KBM-7 (cell line): ENCODE measurements at regions not wholly inside any gene's neighbourhood (a gene's known extent, or its start where the extent isn't known, plus 50 kb on each side); places are given as distances from the start of the nearest gene placed in this dataset.

Experiments
- DNase-seq: peaks from one replicate; pipeline ENCODE4 v3.0.0-alpha.2; 2015
- in situ Hi-C: fragments of 300-500 bp; cut with MboI; formaldehyde crosslinking; loops from 2 replicates; pipeline ENCODE4 v1.14.3; 2020; ENCODE audit warnings: low sequenced_read_pairs, low pct_unique_long_range_greater_than_20kb, mixed read lengths

DNA sequence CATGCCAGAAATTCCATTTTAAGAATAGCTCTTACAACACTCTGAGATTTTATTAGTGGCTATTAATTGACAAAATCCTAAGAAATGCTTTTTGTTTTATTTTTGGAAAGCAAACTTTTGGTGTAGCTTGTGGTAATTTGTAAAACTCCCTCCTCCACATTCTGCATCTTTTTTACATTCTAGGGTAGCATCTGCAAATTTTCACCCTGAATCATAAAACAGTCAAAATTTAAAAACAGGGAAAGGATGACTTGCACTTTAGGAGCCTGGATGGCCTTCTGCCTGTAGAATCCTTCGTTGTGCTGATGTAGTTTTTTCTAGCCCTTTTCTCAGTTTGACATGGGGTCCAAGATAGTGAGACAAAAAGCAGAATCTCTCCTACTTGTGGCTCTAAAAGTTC lies 316.1 kb downstream of the ADRA2A start:
- no peak for DNase-seq
- in situ Hi-C loops: no loop called here

- no peak for DNase-seq
- in situ Hi-C loops: no loop called here
Observed at GRCh38 chr10:111410740-111411139, 333.9 kb downstream of the ADRA2A start.

DNA sequence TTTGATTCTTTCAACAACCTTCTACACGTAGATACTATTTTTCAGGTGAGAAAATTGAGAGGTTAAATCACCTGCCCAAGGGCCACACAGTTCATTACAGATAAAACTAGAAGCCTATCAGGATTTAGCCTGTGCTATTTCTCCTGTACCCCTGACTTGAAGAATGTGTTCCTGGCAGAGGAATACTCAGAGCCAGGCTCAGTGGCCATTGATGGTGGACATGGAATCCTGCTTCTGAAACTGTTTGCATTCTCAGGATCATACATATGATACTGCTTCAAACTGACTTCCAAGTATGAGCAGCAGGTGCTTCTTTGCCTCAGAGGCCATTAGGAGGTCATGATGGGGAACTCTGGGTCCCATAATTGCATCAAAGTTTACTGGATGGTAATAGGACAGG lies 348.6 kb downstream of the ADRA2A start:
- in situ Hi-C loops: no loop called here
- no peak for DNase-seq

DNA sequence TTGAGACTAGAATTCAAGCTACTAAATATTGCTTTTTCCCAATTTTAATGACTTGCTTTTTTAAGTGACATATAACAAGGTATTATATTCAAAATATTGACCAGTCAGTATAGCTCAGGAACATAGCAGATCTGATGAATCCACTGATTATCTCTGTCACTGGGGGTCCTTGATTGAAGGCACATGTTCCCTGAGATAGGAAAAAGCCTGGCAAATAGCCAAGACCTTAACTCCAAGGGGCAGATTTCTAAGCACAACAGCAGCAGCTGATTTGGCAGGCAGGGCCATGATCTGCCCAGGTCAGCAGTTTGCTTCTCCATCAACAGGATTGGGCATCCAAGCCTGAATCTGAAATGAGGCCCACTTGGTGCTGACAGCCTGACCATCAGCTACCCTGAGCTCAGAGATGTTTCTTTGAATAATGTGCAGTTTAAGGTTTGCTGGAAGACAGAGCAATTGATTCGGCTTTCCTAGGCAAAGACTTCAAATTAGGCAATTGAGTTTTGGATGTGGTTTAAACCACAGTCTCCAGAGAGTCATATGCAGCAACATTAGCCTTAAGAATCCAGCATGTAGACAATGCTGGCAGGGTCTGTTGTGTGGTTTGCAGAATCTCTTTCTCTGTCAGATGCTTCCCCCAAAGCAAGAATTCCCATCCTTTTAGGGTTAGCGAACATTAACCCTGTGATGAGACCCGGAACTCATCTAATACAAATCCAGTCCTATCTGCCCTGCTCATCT lies 352.6 kb downstream of the ADRA2A start:
- DNase-seq: no peak
- in situ Hi-C loops: no loop called here

DNA sequence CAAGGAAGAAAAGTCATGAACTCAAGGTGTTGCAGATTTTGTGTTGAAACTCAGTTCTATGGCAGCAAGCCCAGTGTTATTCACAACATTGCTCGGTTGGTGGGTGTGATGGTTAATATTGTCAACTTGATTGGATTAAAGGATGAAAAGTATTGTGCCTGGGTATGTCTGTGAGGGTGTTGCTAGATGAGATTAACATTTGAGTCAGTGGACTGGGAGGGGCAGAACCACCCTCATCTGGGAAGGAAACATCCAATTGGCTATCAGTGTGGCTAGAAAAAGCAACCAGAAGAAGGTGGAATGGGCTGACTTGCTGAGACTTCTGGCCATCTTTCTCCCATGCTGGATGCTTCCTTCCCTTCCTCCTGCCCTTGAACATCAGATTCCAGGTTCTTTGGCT lies 353.2 kb downstream of the ADRA2A start:
- in situ Hi-C loops: no loop called here
- no peak for DNase-seq

- in situ Hi-C loops: no loop called here
- DNase-seq: no peak
Observed at GRCh38 chr10:111432588-111432987, 355.8 kb downstream of the ADRA2A start.

- in situ Hi-C loops: no loop called here
- DNase-seq: no peak
Observed at GRCh38 chr10:111435871-111436270, 359.0 kb downstream of the ADRA2A start.

GRCh38 chr10:111439034-111439842 lies 362.4 kb downstream of the ADRA2A start:
- in situ Hi-C loops: no loop called here
- DNase-seq: no peak

- in situ Hi-C loops: no loop called here
- no peak for DNase-seq
Observed at GRCh38 chr10:111440501-111440900, 363.7 kb downstream of the ADRA2A start.

GRCh38 chr10:111445667-111446066 lies 368.8 kb downstream of the ADRA2A start:
- in situ Hi-C loops: no loop called here
- DNase-seq: no peak

- DNase-seq: no peak
- in situ Hi-C loops: no loop called here
Observed at GRCh38 chr10:111446966-111447365, 370.1 kb downstream of the ADRA2A start.

GRCh38 chr10:111452153-111452552 lies 375.3 kb downstream of the ADRA2A start:
- DNase-seq: no peak
- in situ Hi-C loops: no loop called here

GRCh38 chr10:111455776-111456426 lies 379.1 kb downstream of the ADRA2A start:
- in situ Hi-C loops: no loop called here
- DNase-seq: no peak

DNA sequence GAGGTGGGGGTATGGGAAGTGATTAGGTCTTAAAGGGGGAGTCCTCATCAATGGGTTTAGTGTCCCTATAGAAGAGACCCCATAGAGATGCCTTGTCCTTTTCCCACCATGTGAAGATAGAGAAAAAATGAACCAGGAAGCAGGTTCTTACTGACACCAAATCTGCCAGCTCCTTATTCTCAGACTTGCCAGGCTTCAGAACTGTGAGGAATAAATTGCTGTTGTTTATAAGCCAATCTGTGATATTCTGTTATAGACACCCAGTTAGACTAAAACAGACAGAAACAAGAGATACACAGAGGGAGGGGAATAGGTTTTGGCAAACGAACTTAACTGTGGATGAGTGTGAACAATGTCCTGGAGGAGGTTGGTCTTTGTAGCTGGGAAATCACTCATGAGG lies 381.4 kb downstream of the ADRA2A start:
- DNase-seq: no peak

DNA sequence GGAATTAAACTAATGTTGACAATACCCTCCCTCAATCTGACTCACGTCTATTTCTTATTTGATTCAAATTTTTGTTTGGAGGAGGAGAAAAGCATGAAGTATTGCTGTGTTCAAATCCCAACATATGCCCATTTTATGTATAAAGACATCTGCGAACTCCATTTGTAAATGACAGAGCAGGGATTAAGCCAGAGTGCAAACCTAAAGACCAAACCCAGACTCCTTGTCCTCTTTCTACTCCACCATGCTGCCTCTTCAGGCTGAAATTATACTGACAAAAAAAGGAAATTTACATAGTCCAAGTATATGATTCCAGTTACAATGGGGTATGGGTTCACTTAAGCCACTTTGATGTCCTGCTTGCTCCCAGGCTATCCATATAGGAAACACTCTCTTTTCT lies 383.1 kb downstream of the ADRA2A start:
- no peak for DNase-seq
- in situ Hi-C loops: no loop called here

More for the DNA sequence above, 381.4 kb downstream of the ADRA2A start:
- in situ Hi-C loops: no loop called here

DNA sequence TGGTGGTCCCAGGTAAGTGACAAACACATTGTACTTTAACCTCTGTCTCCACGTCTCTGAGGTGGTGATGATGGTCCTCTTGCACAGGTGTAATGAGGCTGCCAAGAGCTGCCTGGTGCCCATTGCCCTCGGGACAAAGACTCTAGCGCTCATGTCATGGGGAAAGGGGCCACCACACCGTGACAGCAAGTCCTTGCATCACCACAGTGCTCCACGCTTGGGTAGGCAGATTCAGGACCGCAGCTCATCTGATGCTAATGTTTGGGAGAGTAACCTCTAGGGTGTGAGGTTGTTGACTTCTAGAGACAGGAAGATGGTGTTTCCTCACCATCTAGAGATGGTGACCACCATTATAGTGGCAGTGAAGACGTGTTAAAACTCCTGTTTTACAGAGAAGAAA lies 395.6 kb downstream of the ADRA2A start:
- in situ Hi-C loops: no loop called here
- no peak for DNase-seq

DNA sequence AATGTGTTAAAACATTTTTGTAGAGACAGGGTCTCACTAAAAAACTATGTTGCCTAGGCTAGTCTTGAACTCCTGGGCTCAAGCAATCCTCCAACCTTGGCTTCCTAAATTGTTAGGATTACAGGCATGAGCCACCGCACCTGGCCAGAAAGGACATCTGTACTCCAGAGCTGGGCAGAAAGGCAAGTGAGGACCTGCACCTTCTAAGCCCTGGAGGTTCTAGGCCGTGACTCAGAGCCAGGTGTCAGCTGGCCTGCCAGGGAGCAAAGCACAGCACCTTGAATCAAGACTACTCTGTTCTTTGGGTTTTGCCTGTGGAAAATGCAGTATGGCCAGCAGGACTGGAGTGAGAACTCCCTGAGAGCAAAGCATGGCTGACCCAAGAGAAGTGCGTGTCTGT lies 396.5 kb downstream of the ADRA2A start:
- DNase-seq: no peak

DNA sequence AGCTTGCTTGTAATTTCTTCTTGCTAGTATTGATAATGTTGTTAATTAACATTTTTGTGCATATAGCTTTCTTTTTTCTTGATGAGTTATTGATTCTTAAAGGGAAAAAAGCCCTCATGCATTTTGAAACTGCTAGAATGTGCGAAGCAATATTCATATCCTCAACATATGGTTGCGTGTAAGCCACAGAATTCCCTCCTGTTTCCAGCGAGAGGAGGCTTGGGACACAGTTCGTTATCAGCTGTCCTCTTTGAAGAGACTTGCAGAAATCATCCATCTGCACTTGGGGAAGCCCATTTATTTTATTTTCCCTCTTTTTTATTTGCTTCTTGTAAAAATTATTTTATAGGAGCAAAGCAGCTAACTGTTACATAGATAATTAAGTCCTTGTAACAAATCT lies 398.0 kb downstream of the ADRA2A start:
- in situ Hi-C loops: no loop called here
- no peak for DNase-seq

More for the DNA sequence above, 396.5 kb downstream of the ADRA2A start:
- in situ Hi-C loops: no loop called here

DNA sequence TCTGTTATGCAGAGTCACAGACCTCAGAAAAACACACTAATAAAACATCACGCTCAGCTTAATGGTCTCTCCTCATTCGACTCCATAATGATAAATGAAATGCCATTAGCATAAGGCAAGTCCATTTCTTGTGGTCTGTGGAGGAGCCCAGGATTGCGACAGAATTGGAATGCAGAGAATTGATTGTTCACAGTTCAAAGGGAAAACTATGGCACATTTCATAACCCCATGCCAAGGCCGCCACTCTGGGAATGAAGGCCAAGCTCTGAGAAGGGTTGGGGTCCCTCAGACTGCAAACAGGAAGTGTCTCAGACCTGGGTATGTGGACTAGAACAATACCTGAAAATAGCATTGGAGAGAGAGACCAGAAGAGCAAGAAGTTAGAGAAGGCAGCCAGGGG lies 398.9 kb downstream of the ADRA2A start:
- DNase-seq: no peak
- in situ Hi-C loops: no loop called here

GRCh38 chr10:111478651-111479050 lies 401.8 kb downstream of the ADRA2A start:
- in situ Hi-C loops: no loop called here
- DNase-seq: no peak
